NCI-H460 (cell line): ENCODE measurements at regions not wholly inside any gene's neighbourhood (a gene's known extent, or its start where the extent isn't known, plus 50 kb on each side); places are given as distances from the start of the nearest gene placed in this dataset.
"Not testable (repeated sequence)": the region's sequence is repeated elsewhere in the genome, so short reads cannot be mapped to it uniquely, and the experiment has no call there.

Experiments
- DNase-seq: peaks from one replicate; pipeline ENCODE4 v3.0.0-alpha.2; 2016; ENCODE audit warnings: low read depth; ENCODE audit errors: extremely low read depth

DNA sequence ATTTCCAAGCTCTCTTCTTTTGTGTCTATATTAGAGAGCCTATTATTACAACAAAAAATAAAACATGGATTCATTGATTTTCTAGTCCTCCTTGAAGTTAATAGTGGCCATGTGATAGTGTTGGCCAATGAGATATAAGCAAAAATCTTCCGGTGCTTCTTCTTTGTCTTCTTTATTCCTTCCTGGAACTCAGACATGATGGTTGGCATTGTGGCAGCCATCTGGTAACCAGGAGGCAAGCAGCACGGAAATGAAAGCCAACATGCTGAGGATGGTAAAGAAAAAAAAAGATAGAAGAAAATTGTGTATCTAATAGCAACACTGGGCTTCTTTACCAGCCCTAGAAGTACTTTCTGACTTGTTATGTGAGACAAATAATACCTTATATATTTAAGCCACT lies 50.8 kb upstream of the SEL1L start:
- no peak for DNase-seq

DNA sequence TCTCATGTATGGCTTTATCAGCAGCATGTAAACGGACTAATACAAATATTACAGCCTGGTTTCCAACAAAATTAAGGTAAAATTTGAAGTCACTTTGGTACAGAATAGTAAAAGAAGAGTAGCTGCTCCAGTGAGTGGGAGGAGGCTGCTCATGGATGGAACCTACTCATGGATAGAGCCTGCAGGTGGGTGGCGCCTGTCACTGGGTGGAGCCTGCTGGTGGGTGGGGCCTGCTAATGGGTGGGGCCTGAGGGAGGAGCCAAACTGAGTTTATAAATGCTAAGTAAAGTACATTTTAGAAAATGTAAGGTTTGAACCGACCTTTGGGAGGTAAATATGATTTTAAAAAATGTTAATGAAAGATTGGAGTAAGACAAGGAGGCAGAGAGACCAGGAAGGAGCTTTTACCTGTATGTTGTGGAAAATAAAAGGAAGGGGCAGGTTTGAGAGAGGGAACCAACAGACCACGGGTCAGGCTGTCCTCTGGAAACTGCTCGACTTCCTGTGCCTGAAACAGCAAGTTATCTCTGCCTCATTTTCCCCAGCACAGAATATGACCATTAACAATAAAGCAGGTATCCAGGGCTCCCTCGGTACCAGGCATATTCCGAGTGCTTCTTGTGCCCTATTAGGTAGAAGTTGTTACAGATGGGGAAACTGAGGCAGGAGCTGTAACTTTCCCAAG lies 55.9 kb upstream of the SEL1L start:
- DNase-seq: no peak

DNA sequence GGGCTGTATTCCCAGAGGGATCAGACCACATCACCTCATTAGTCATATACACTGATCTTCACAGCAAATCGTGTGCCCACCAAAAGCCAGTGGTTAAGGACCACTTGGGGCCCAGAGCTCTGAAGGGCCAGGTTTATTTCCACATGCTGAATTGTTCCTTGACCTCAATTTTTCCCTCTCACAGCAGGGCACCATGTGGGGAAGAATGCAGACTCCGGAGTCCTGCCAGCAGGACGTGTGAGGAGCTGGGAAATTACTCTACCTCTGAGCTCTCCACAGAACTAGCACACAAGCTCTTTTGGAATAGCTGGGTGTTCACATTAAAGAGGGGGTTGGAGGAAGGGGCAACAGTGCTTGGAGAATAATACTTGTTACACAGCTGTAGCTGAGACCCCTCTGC lies 57.6 kb upstream of the SEL1L start:
- no peak for DNase-seq

- DNase-seq: no peak
Observed at GRCh38 chr14:81594012-81594411, 60.4 kb upstream of the SEL1L start.

DNA sequence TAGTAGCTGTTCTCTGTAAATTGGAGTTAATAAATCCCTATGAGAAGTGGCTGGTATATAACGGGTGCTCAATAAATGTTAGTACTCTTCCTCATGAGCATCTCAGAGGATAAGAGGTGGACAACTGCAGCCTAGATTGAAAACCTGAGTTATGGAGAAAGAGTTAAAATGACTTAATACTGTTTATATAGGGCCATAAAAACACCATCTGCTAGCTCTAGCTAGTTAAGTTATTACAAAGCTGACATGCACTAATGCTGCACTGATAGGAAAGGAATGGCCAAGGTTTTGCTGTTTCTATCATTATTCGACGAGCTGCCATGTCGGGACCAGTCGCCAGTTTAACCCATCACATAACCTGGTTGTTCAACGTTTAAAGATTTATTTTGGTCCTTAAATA lies 72.0 kb upstream of the SEL1L start:
- DNase-seq: no peak

DNA sequence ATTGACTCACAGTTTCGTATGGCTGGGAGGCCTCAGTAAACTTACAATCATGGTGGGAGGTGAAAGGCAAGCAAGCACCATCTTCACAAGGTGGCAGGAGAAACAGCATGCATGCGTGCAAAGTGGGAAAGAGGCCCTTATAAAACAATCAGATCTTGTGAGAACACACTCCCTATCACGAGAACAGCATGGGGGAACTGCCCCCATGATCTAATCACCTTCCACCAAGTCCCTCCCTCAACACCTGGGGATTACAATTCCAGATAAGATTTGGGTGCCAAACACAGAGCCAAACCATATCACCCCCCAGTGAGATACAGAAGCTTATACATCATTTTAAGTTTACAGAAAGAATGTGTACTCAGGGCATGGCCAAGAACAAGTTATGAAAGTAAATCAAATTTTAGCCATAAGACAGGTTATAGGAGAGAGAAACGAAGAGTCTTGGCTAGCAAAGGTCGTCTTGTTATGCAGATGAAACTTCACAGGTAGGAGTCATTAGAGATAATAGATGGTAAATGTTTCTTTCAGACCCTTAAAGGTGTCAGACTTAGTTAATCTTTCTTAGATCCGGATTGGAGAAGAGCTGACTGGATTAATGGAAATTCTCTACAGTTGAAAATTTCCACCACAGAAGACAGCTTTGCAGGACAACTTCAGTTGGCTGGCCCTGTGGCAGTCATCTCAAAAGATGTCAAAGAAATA lies 79.8 kb upstream of the SEL1L start:
- no peak for DNase-seq

- DNase-seq: not testable (repeated sequence)
Observed at GRCh38 chr14:81614302-81614701, 80.6 kb upstream of the SEL1L start.

DNA sequence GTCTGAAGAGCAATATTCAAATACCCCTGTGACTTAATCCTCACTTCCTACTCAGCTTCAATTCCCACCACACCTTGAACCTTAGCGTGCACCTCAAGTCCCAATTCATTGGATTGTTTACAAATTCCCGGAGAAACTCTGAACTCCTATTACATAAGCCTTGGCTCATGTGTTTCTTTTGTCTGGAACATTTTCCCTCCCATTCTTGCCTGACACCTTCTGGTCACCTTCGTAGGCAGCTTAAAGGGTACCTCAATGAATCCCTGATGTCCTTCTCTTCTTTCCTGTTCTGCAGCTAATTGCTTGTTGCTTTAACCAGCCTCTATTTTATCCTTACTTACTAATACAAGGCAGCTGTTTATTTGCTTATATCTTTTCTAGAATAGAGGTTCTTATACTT lies 85.0 kb upstream of the SEL1L start:
- DNase-seq: no peak

- DNase-seq: no peak
Observed at GRCh38 chr14:81619816-81620215, 86.2 kb upstream of the SEL1L start.

- not testable (repeated sequence) for DNase-seq
Observed at GRCh38 chr14:81623771-81624396, 90.2 kb upstream of the SEL1L start.

GRCh38 chr14:81625343-81625742 lies 91.7 kb upstream of the SEL1L start:
- DNase-seq: peak; percentile 41

GRCh38 chr14:81632157-81632556 lies 98.5 kb upstream of the SEL1L start:
- no peak for DNase-seq

DNA sequence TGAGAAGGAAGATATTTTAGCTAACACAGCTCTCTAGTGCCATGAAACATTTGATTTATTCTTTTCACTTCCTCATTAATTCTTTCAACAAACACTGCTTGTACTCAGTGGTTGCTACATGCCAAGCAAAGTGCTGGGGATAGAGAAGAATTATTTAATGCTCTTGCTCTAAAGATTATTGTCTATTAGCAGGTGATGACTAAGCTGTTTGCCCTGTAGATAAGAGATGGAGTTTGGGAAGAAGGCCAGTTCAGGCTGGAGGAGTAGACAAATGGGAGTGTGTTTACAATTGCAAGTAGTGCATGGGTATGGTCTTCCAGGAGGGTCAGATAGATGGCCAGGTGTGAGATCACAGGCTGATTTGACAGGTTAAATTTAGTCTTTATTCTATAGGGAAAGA lies 99.8 kb upstream of the SEL1L start:
- DNase-seq: no peak

DNA sequence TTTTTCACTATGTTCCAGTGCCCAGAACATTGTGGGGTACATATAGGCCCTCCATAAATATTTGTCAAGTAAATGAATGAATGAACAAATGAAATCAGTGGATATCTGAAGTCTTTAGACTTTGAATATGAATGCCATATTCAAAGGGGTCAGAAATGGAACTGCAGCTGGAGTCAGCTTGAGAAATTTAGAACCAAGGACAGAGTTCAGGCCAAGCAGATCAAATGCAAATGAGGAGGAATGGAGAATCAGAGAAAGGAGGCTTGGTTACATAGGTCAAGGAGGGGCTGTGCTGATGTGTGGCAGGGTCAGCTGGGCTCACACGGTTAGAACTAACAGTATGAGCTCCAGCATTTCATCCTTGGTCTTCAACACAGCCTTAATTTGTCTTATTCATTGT lies 104.0 kb upstream of the SEL1L start:
- no peak for DNase-seq

- no peak for DNase-seq
Observed at GRCh38 chr14:81638656-81639280, 105.1 kb upstream of the SEL1L start.

- DNase-seq: no peak
Observed at GRCh38 chr14:81653626-81654025, 120.0 kb upstream of the SEL1L start.

DNA sequence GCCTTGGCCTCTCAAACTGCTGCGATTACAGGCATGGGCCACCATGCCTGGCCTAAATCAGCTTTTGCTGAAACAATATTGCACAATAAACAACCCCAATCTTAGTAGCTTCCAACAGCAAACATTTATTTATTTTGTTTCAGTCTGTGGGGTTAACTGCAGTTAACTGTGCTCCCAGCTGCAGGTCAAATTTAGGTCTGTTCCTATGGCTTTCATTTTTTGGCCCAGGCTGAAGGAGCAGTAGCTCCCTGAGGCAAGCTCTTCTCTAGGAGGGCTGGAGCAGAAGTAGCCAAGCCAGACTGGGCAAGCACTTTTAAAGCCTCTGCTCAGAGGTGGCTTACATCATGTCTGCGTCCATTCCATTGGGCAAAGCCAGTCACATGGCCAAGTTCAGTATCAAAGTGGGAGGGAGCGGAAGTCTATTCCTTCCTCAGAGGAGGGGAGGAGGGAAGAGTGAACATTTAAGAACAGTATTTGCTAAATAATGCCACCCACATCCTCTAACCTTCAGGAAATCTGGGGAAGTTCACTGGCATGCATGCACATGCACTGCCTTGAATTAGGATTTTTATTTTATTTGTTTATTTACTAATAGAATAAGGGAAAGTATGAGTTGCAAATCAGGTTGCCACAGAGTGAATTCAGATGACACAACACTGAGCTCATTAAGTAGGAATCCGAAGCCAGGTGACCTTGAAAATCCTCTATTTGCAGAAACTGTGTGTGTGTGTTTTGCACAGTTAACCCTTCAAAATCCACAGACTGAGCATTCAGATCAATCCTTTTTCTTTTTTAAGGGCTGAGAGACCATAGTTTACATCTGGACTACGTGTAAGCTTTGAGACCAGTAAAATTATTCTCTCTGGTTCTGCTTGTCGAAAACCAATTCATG lies 122.0 kb upstream of the SEL1L start:
- no peak for DNase-seq

DNA sequence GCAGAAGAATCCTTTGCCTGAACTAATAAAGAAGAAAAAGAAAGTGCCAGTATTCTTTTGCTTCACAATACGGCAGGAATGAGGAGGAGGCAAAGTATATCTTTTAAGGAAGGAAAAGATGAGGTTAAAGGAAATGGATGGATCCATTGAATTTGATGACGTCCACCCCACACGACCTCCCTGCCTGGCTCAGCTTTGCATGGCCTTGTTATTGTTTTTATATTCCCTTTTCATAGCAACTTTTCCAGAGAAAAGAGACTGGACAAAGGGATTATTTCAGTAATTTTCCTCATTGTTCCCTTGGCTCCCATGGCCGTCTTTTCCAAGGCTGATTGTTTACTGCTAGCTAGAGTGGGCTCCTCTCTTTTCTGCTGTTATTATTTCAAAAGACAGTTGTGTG lies 123.2 kb upstream of the SEL1L start:
- DNase-seq: no peak

- DNase-seq: no peak
Observed at GRCh38 chr14:81662066-81662465, 128.4 kb upstream of the SEL1L start.

- no peak for DNase-seq
Observed at GRCh38 chr14:81662570-81663197, 129.0 kb upstream of the SEL1L start.
